Activated B cell treated with CpG ODN at 0.5 μM for 24 hours (primary cell): ENCODE measurements at regions not wholly inside any gene's neighbourhood (a gene's known extent, or its start where the extent isn't known, plus 50 kb on each side); places are given as distances from the start of the nearest gene placed in this dataset.

Experiments used
- ATAC-seq: fragments of 200-7000 bp; cut with Tn5 transposase; one replicate; pipeline ENCODE4 v1.10.0; 2021; ENCODE audit warnings: low read depth, mild to moderate bottlenecking, moderate library complexity
- CTCF ChIA-PET: fragments of 350-600 bp; sonication (Branson Sonifier 250); formaldehyde crosslinking; loops from one replicate; lab custom pipeline; 2021; ENCODE audit warnings: antibody characterized with exemption; lab: Charles Lee
- POLR2A ChIA-PET: fragments of 350-600 bp; sonication (Branson Sonifier 250); formaldehyde crosslinking; loops from one replicate; lab custom pipeline; 2021; ENCODE audit warnings: antibody characterized with exemption; lab: Charles Lee
- DNase-seq: peaks from one replicate; pipeline ENCODE4 v3.0.0; 2022
- H3K27ac Mint-ChIP-seq: one replicate; pipeline ENCODE4 v1.8.0; 2020; ENCODE audit warnings: mixed read lengths
- H3K27me3 Mint-ChIP-seq: one replicate; pipeline ENCODE4 v1.8.0; 2021; ENCODE audit warnings: mixed read lengths
- H3K36me3 Mint-ChIP-seq: one replicate; pipeline ENCODE4 v1.8.0; 2021; ENCODE audit warnings: low read depth, mixed read lengths
- H3K4me1 Mint-ChIP-seq: one replicate; pipeline ENCODE4 v1.8.0; 2021; ENCODE audit warnings: mixed read lengths
- H3K4me3 Mint-ChIP-seq: one replicate; pipeline ENCODE4 v1.8.0; 2020; ENCODE audit warnings: mild to moderate bottlenecking, mixed read lengths
- H3K9me3 Mint-ChIP-seq: one replicate; pipeline ENCODE4 v1.8.0; 2020; ENCODE audit warnings: mixed read lengths
- CTCF ChIP-seq: fragments of 200-600 bp; IDR thresholded peaks from one replicate; pipeline ENCODE4 v1.8.0; 2022; ENCODE audit warnings: antibody characterized with exemption, mild to moderate bottlenecking
- intact Hi-C: fragments of 100-400 bp; cut with micrococcal nuclease; formaldehyde crosslinking; loops from one replicate; pipeline ENCODE4 v1.15.1; 2024

GRCh38 chr10:120702032-120702431 lies 149.1 kb upstream of the WDR11 start:
- ChIA-PET POLR2A (no interaction called here), CTCF (no interaction called here)
- Mint-ChIP-seq H3K27me3 (peaks cover 1% of the 10 kb centered on the region), H3K27ac (no peak overlapping the region), H3K36me3 (peaks cover 2% of the 10 kb centered on the region), H3K9me3 (peaks cover 17% of the 10 kb centered on the region), H3K4me3 (no peak overlapping the region), H3K4me1 (no peaks in the 10 kb centered on the region)
- no peak for DNase-seq
- no peak for TF ChIP-seq CTCF
- intact Hi-C loops: no loop called here
- ATAC-seq: no peak

- H3K9me3 Mint-ChIP-seq: no peaks in the 10 kb centered on the region
- DNase-seq: no peak
- intact Hi-C loops: no loop called here
- POLR2A ChIA-PET: no interaction called here
- H3K4me3 Mint-ChIP-seq: no peak overlapping the region
- TF ChIP-seq CTCF: no peak
- CTCF ChIA-PET: no interaction called here
- H3K27ac Mint-ChIP-seq: no peak overlapping the region
- no peak for ATAC-seq
- no peaks in the 10 kb centered on the region for H3K4me1 Mint-ChIP-seq
- H3K27me3 Mint-ChIP-seq: peaks cover 2% of the 10 kb centered on the region
- no peaks in the 10 kb centered on the region for H3K36me3 Mint-ChIP-seq
Observed at GRCh38 chr10:120705309-120705708, 145.9 kb upstream of the WDR11 start.

- Mint-ChIP-seq H3K27me3 (peaks cover 7% of the 10 kb centered on the region), H3K9me3 (no peaks in the 10 kb centered on the region), H3K27ac (no peak overlapping the region), H3K4me3 (no peak overlapping the region), H3K36me3 (no peaks in the 10 kb centered on the region), H3K4me1 (peaks cover 3% of the 10 kb centered on the region)
- intact Hi-C loops: no loop called here
- CTCF ChIA-PET: no interaction called here
- DNase-seq (no peak), ATAC-seq (no peak)
- TF ChIP-seq CTCF: no peak
- POLR2A ChIA-PET: no interaction called here
Observed at GRCh38 chr10:120710076-120710475, 141.1 kb upstream of the WDR11 start.

- no peak overlapping the region for H3K4me3 Mint-ChIP-seq
- peaks cover 7% of the 10 kb centered on the region for H3K27me3 Mint-ChIP-seq
- peaks cover 3% of the 10 kb centered on the region for H3K4me1 Mint-ChIP-seq
- DNase-seq (no peak), ATAC-seq (no peak)
- H3K27ac Mint-ChIP-seq: no peak overlapping the region
- H3K9me3 Mint-ChIP-seq: no peaks in the 10 kb centered on the region
- intact Hi-C loops: no loop called here
- ChIA-PET POLR2A (no interaction called here), CTCF (no interaction called here)
- H3K36me3 Mint-ChIP-seq: no peaks in the 10 kb centered on the region
- no peak for TF ChIP-seq CTCF
Observed at GRCh38 chr10:120711860-120712259, 139.3 kb upstream of the WDR11 start.

GRCh38 chr10:120713573-120714205 lies 137.5 kb upstream of the WDR11 start:
- Mint-ChIP-seq H3K4me3 (no peak overlapping the region), H3K4me1 (peaks cover 3% of the 10 kb centered on the region), H3K9me3 (no peaks in the 10 kb centered on the region), H3K27me3 (peaks cover 7% of the 10 kb centered on the region), H3K36me3 (no peaks in the 10 kb centered on the region), H3K27ac (no peak overlapping the region)
- no peak for DNase-seq
- intact Hi-C loops: no loop called here
- no peak for ATAC-seq
- ChIA-PET CTCF (no interaction called here), POLR2A (no interaction called here)
- TF ChIP-seq CTCF: no peak
